ENCODE measurements at regions not wholly inside any gene's neighbourhood (a gene's known extent, or its start where the extent isn't known, plus 50 kb on each side); places are given as distances from the start of the nearest gene placed in this dataset.

- TF ChIP-seq CTCF (IDR thresholded peaks at IDR 0.05; ENCODE audit: low read depth, low read length): no peak
- no peak overlapping the region for H3K4me3 ChIP-seq (ENCODE audit: low read depth, low read length)
Measured at GRCh38 chr18:27627927-27628326, 442.8 kb upstream of the CHST9 start.

GRCh38 chr18:27621236-27621890 lies 436.3 kb upstream of the CHST9 start:
- H3K4me3 ChIP-seq (ENCODE audit: low read depth, low read length): no peak overlapping the region
- no peak for TF ChIP-seq CTCF (IDR thresholded peaks at IDR 0.05; ENCODE audit: low read depth, low read length)

GRCh38 chr18:27619906-27620305 lies 434.8 kb upstream of the CHST9 start:
- no peak overlapping the region for H3K4me3 ChIP-seq (ENCODE audit: low read depth, low read length)
- TF ChIP-seq CTCF (IDR thresholded peaks at IDR 0.05; ENCODE audit: low read depth, low read length): no peak

- TF ChIP-seq CTCF (IDR thresholded peaks at IDR 0.05; ENCODE audit: low read depth, low read length): no peak
- H3K4me3 ChIP-seq (ENCODE audit: low read depth, low read length): no peak overlapping the region
Measured at GRCh38 chr18:27619090-27619772, 434.1 kb upstream of the CHST9 start.

- H3K4me3 ChIP-seq (ENCODE audit: low read depth, low read length): no peak overlapping the region
- no peak for TF ChIP-seq CTCF (IDR thresholded peaks at IDR 0.05; ENCODE audit: low read depth, low read length)
Measured at GRCh38 chr18:27616324-27616723, 431.2 kb upstream of the CHST9 start.

GRCh38 chr18:27614951-27615844 lies 430.1 kb upstream of the CHST9 start:
- H3K4me3 ChIP-seq (ENCODE audit: low read depth, low read length): no peak overlapping the region
- TF ChIP-seq CTCF (IDR thresholded peaks at IDR 0.05; ENCODE audit: low read depth, low read length): no peak

Measured in WI38 (cell line).